Transverse colon (tissue), 3 donors: ENCODE measurements at regions not wholly inside any gene's neighbourhood (a gene's known extent, or its start where the extent isn't known, plus 50 kb on each side); places are given as distances from the start of the nearest gene placed in this dataset.

Source experiments
- CTCF ChIP-seq, 5 experiments: fragments of 200-600 bp in 3 of 5; fragments of 450-650 bp in 2 of 5; sonication (generic) in 3 of 5; IDR thresholded peaks; 1 replicate in 2 of 5; 2 replicates in 3 of 5; pipeline ENCODE4 v1.5.1; 2016 to 2017; ENCODE audit warnings: antibody characterized with exemption in 5 of 5, inconsistent platforms in 3 of 5, mild to moderate bottlenecking in 2 of 5, moderate library complexity in 1 of 5
- EP300 ChIP-seq: sonication (generic); formaldehyde crosslinking; IDR thresholded peaks from one replicate; pipeline ENCODE4 v1.6.1; 2017; ENCODE audit warnings: antibody characterized with exemption, low read depth
- POLR2A ChIP-seq: fragments of 450-650 bp; IDR thresholded peaks from one replicate; pipeline ENCODE4 v1.6.1; 2016; ENCODE audit warnings: antibody characterized with exemption, mild to moderate bottlenecking, moderate library complexity

DNA sequence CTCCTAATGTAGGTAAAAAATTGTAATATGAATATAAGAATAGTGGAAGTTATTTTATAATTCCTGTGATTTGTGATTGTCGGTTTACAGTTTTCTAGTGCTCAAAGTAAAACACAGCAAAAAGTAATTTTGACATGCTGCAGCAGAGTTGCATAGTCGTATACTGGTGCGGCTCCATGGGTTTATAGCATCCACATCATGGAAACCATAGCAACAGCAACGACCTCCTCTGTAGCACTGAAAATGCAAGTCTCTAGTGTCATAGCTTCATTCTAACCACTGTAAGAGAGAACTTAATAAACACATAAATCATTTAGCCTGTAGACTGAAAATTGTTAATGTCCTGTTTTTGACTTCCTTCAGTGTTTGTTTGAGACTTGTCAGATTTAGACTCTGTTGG lies 574.3 kb downstream of the KCNH5 start:
- TF ChIP-seq CTCF (IDR thresholded peaks at IDR 0.05) (no peak), POLR2A (no peak), EP300 (no peak)
